K562 (cell line): ENCODE measurements at regions not wholly inside any gene's neighbourhood (a gene's known extent, or its start where the extent isn't known, plus 50 kb on each side); places are given as distances from the start of the nearest gene placed in this dataset.

Experiments
- ATAC-seq: fragments of 200-7000 bp; cut with Tn5 transposase; 3 replicates; pipeline ENCODE4 v1.9.1; 2020; ENCODE audit warnings: moderate library complexity
- BruUV-seq: library from RNA; stranded (reverse); fragments of 400-500 nt; replicated peaks from 2 replicates; lab custom pipeline; 2021; lab: Mats Ljungman, UMichigan
- CTCF ChIA-PET: fragments of 300-600 bp; formaldehyde crosslinking; extraction: SDS; loops from one replicate; lab custom pipeline; 2021; ENCODE audit warnings: low intra/inter-chr PET ratio; lab: Yijun Ruan, JAX
- POLR2A ChIA-PET: fragments of 300-600, 350-650 bp; sonication (Branson Sonifier 250); formaldehyde crosslinking; extraction: SDS; loops from one replicate; lab custom pipeline; 2021; ENCODE audit warnings: antibody characterized with exemption, inconsistent platforms; lab: Yijun Ruan, JAX
- DNase-seq, 4 experiments: peaks; one replicate each; pipeline versions ENCODE4 v3.0.0 to v3.0.0-alpha.2; 2011 to 2018; ENCODE audit warnings: low spot score in 3 of 4, mixed read lengths in 3 of 4; ENCODE audit errors: extremely low read depth in 1 of 4
- FAIRE-seq: peaks from 2 replicates; lab custom pipeline; 2011; peaks lifted over from hg19 to GRCh38; lab: Jason Lieb, UNC
- H2AFZ ChIP-seq: 2 replicates; pipeline ENCODE4 v1.6.0; 2011; ENCODE audit warnings: low read depth, low read length, control low read depth, inconsistent platforms
- H3K27ac ChIP-seq: fragments of 200-600 bp; 3 replicates; pipeline ENCODE4 v1.8.0; 2011; ENCODE audit warnings: low read depth, mild to moderate bottlenecking, control low read depth, inconsistent platforms, low read length, moderate library complexity, mixed read lengths; ENCODE audit errors: extremely low read depth
- H3K27me3 ChIP-seq, 2 experiments: fragments of 300-600 bp in 1 of 2; 2 replicates in 1 of 2; 3 replicates in 1 of 2; pipeline versions ENCODE4 v1.6.0 to v1.8.0; 2011; ENCODE audit warnings: inconsistent platforms in 2 of 2, low read length in 2 of 2, mild to moderate bottlenecking in 1 of 2, mixed read lengths in 1 of 2, moderate library complexity in 1 of 2; ENCODE audit not compliant: control insufficient read depth in 2 of 2, insufficient read depth in 2 of 2
- H3K36me3 ChIP-seq: fragments of 300-600 bp; 3 replicates; pipeline ENCODE4 v1.8.0; 2011; ENCODE audit warnings: mild to moderate bottlenecking, low read length, inconsistent platforms; ENCODE audit not compliant: control insufficient read depth, insufficient read depth
- H3K4me1 ChIP-seq, 2 experiments: fragments of 200-600 bp in 1 of 2; replicated peaks in 1 of 2; 2 replicates in 1 of 2; 3 replicates in 1 of 2; pipeline versions ENCODE4 v1.5.1 to v1.8.0; 2011; ENCODE audit warnings: inconsistent platforms in 2 of 2, low read length in 2 of 2, mild to moderate bottlenecking in 1 of 2, mixed read lengths in 1 of 2, moderate library complexity in 1 of 2; ENCODE audit not compliant: control insufficient read depth in 2 of 2, insufficient read depth in 2 of 2
- H3K4me2 ChIP-seq: 2 replicates; pipeline ENCODE4 v1.6.1; 2011; ENCODE audit warnings: low read length, control low read depth, inconsistent platforms, mixed read lengths; ENCODE audit not compliant: insufficient read depth
- H3K4me3 ChIP-seq: fragments of 200-600 bp; sonication (generic), shearing (Covaris generic); 2 replicates; pipeline ENCODE4 v1.5.1; 2016; ENCODE audit warnings: control low read depth, inconsistent platforms
- H3K79me2 ChIP-seq: fragments of 200-600 bp; 3 replicates; pipeline ENCODE4 v1.8.0; 2011; ENCODE audit warnings: low read length, inconsistent platforms; ENCODE audit not compliant: control insufficient read depth, insufficient read depth
- H3K9ac ChIP-seq, 2 experiments: 2 replicates each; pipeline versions ENCODE4 v1.6.0 to v1.6.1; 2011; ENCODE audit warnings: low read depth in 2 of 2, low read length in 2 of 2, control low read depth in 1 of 2, inconsistent platforms in 1 of 2, mild to moderate bottlenecking in 1 of 2, mixed read lengths in 1 of 2; ENCODE audit not compliant: insufficient read depth in 1 of 2
- H3K9me1 ChIP-seq: one replicate; pipeline ENCODE4 v1.6.0; 2011; ENCODE audit warnings: inconsistent platforms, mild to moderate bottlenecking, low read length, moderate library complexity; ENCODE audit not compliant: control insufficient read depth, insufficient read depth
- H3K9me3 ChIP-seq: replicated peaks from 2 replicates; pipeline ENCODE4 v1.5.1; 2011; ENCODE audit warnings: low read depth, low read length, inconsistent platforms; ENCODE audit not compliant: control insufficient read depth, insufficient read depth
- H4K20me1 ChIP-seq: replicated peaks from 2 replicates; pipeline ENCODE4 v1.6.1; 2011; ENCODE audit warnings: low read length, inconsistent platforms, mixed read lengths; ENCODE audit not compliant: control insufficient read depth, insufficient read depth
- COPS2 ChIP-seq: fragments of 450-650 bp; conservative IDR thresholded peaks from 2 replicates; pipeline ENCODE4 v1.6.1; 2016; ENCODE audit warnings: mild to moderate bottlenecking, moderate library complexity
- HDAC2 ChIP-seq: fragments of 450-650 bp; IDR thresholded peaks from 2 replicates; pipeline ENCODE4 v1.6.1; 2016; ENCODE audit warnings: mild to moderate bottlenecking
- HNRNPH1 ChIP-seq: fragments of 200-400 bp; formaldehyde crosslinking; optimal IDR thresholded peaks from 2 replicates; pipeline ENCODE3; 2017; ENCODE audit warnings: low read depth, mild to moderate bottlenecking, low read length, moderate library complexity
- KHSRP ChIP-seq: fragments of 450-650 bp; IDR thresholded peaks from 2 replicates; pipeline ENCODE4 v1.6.1; 2017
- MAFF ChIP-seq: IDR thresholded peaks from 2 replicates; pipeline ENCODE4 v1.6.1; 2012; ENCODE audit warnings: low read length, improper control_type of control experiment
- MCM2 ChIP-seq: fragments of 450-650 bp; IDR thresholded peaks from 2 replicates; pipeline ENCODE4 v1.6.1; 2017; ENCODE audit warnings: low read depth, mild to moderate bottlenecking
- POU5F1 ChIP-seq: fragments of 150-350 bp; IDR thresholded peaks from 2 replicates; pipeline ENCODE4 v1.6.1; 2014; ENCODE audit warnings: borderline replicate concordance, low read length, low read depth, mild to moderate bottlenecking; ENCODE audit not compliant: partially characterized antibody
- ZBTB33 ChIP-seq: sonication (generic); formaldehyde crosslinking; IDR thresholded peaks from 2 replicates; pipeline ENCODE4 v1.8.1; 2023; ENCODE audit warnings: mild to moderate bottlenecking, missing genetic modification reagents
- ZNF764 ChIP-seq: fragments of 250-450 bp; sonication (Bioruptor Pico); IDR thresholded peaks from 2 replicates; pipeline ENCODE4 v1.4.0; 2020; ENCODE audit warnings: low read depth, mild to moderate bottlenecking, moderate library complexity
- ZNF785 ChIP-seq: fragments of 250-450 bp; sonication (Bioruptor Pico); IDR thresholded peaks from 2 replicates; pipeline ENCODE4 v1.4.0; 2020; ENCODE audit warnings: mild to moderate bottlenecking
- WGBS: fragments of 100-300 bp; shearing (Covaris generic); methylation state at CpG from one replicate; pipeline ENCODE4 v1.1.6; 2016; ENCODE audit warnings: low coverage, mixed read lengths; ENCODE audit not compliant: insufficient coverage; ENCODE audit errors: missing lambda C conversion rate; 5-methylcytosine and 5-hydroxymethylcytosine counted together
- in situ Hi-C: fragments of 300-500 bp; cut with MboI; formaldehyde crosslinking; loops from 4 replicates; pipeline ENCODE4 v1.15.0; 2018; ENCODE audit warnings: inconsistent platforms, mixed read lengths
- intact Hi-C: fragments of 100-400 bp; cut with micrococcal nuclease; formaldehyde crosslinking; loops from 2 replicates; pipeline ENCODE4 v1.14.2; 2022
- TF ChIP-seq, protein P1 (sequence below): sonication (generic); formaldehyde crosslinking; IDR thresholded peaks from 2 replicates; pipeline ENCODE4 v1.9.0; 2022; ENCODE audit warnings: mild to moderate bottlenecking, missing genetic modification reagents

GRCh38 chr3:182185313-182185712 is 473.6 kb downstream of the SOX2 start (continued):
- TF ChIP-seq ZBTB33 (CRISPR knock-in tag) (no peak), POU5F1 (no peak)

- Histone ChIP-seq H3K27ac (no peak overlapping the region), H3K9me1 (no peaks in the 10 kb centered on the region), H3K9ac (no peak overlapping the region), H3K4me1 (no peaks in the 10 kb centered on the region), H4K20me1 (no peaks in the 10 kb centered on the region), H3K27me3 (no peaks in the 10 kb centered on the region), H3K4me3 (no peak overlapping the region), H3K9me3 (no peaks in the 10 kb centered on the region), H3K79me2 (no peaks in the 10 kb centered on the region), H3K36me3 (no peaks in the 10 kb centered on the region), H2AFZ (no peak overlapping the region), H3K4me2 (no peak overlapping the region)
- POLR2A ChIA-PET = no interaction called here
- no TSS peak for BruUV-seq
- DNase-seq (no peak), FAIRE-seq (no peak), ATAC-seq (no peak)
- TF ChIP-seq ZNF785 (CRISPR knock-in tag) (no peak), HNRNPH1 (no peak), MCM2 (no peak), HDAC2 (no peak), KHSRP (no peak), COPS2 (no peak), ZNF764 (CRISPR knock-in tag) (no peak), MAFF (no peak)
- TF ChIP-seq, protein P1, sequence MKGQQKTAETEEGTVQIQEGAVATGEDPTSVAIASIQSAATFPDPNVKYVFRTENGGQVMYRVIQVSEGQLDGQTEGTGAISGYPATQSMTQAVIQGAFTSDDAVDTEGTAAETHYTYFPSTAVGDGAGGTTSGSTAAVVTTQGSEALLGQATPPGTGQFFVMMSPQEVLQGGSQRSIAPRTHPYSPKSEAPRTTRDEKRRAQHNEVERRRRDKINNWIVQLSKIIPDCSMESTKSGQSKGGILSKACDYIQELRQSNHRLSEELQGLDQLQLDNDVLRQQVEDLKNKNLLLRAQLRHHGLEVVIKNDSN (CRISPR knock-in tag) = no peak
- CTCF ChIA-PET = no interaction called here
- intact Hi-C loops = no loop called here
- in situ Hi-C loops = no loop called here
- 6% methylated on average over 2 of the region's 2 CpGs for WGBS
Observed at GRCh38 chr3:182190056-182190455, 478.3 kb downstream of the SOX2 start.
